Transverse colon (tissue), 3 donors: ENCODE measurements at regions not wholly inside any gene's neighbourhood (a gene's known extent, or its start where the extent isn't known, plus 50 kb on each side); places are given as distances from the start of the nearest gene placed in this dataset.

ENCODE experiments used
- EP300 ChIP-seq: sonication (generic); formaldehyde crosslinking; IDR thresholded peaks from one replicate; pipeline ENCODE4 v1.6.1; 2017; ENCODE audit warnings: antibody characterized with exemption, low read depth
- POLR2A ChIP-seq: fragments of 450-650 bp; IDR thresholded peaks from one replicate; pipeline ENCODE4 v1.6.1; 2016; ENCODE audit warnings: antibody characterized with exemption, mild to moderate bottlenecking, moderate library complexity
- TF ChIP-seq, protein P1 (sequence below), 5 experiments: fragments of 200-600 bp in 3 of 5; fragments of 450-650 bp in 2 of 5; sonication (generic) in 3 of 5; IDR thresholded peaks; 1 replicate in 2 of 5; 2 replicates in 3 of 5; pipeline ENCODE4 v1.5.1; 2016 to 2017; ENCODE audit warnings: antibody characterized with exemption in 5 of 5, inconsistent platforms in 3 of 5, mild to moderate bottlenecking in 2 of 5, moderate library complexity in 1 of 5

DNA sequence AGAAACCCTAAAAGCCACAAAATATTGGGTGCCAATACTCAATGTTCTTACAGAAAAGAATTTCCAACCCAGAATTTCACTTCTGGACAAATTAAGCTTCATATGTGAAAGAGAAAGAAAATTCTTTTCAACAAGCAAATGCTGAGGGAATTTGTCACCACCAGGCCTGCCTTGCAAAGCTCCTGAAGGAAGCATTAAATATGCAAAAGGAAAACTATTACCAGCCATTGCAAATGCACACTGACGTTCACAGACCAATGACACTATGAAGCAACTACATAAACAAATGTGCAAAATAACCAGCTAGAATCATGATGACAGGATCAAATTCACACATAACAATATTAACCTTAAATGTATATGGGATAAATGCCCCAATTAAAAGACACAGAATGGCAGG is 187.9 kb upstream of the BTBD3 start:
- TF ChIP-seq, protein P1, sequence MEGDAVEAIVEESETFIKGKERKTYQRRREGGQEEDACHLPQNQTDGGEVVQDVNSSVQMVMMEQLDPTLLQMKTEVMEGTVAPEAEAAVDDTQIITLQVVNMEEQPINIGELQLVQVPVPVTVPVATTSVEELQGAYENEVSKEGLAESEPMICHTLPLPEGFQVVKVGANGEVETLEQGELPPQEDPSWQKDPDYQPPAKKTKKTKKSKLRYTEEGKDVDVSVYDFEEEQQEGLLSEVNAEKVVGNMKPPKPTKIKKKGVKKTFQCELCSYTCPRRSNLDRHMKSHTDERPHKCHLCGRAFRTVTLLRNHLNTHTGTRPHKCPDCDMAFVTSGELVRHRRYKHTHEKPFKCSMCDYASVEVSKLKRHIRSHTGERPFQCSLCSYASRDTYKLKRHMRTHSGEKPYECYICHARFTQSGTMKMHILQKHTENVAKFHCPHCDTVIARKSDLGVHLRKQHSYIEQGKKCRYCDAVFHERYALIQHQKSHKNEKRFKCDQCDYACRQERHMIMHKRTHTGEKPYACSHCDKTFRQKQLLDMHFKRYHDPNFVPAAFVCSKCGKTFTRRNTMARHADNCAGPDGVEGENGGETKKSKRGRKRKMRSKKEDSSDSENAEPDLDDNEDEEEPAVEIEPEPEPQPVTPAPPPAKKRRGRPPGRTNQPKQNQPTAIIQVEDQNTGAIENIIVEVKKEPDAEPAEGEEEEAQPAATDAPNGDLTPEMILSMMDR (IDR thresholded peaks at IDR 0.05): no peak
- TF ChIP-seq POLR2A (no peak), EP300 (no peak)
